SK-N-MC (cell line): ENCODE measurements at regions not wholly inside any gene's neighbourhood (a gene's known extent, or its start where the extent isn't known, plus 50 kb on each side); places are given as distances from the start of the nearest gene placed in this dataset.

Experiments
- EZH2 ChIP-seq: fragments of 200-600 bp; sonication (generic); IDR thresholded peaks from one replicate; pipeline ENCODE4 v1.6.1; 2017; ENCODE audit warnings: antibody characterized with exemption
- POLR2AphosphoS5 ChIP-seq: IDR thresholded peaks from 2 replicates; pipeline ENCODE4 v1.6.1; 2012; ENCODE audit warnings: mild to moderate bottlenecking, low read depth, low read length, borderline replicate concordance

DNA sequence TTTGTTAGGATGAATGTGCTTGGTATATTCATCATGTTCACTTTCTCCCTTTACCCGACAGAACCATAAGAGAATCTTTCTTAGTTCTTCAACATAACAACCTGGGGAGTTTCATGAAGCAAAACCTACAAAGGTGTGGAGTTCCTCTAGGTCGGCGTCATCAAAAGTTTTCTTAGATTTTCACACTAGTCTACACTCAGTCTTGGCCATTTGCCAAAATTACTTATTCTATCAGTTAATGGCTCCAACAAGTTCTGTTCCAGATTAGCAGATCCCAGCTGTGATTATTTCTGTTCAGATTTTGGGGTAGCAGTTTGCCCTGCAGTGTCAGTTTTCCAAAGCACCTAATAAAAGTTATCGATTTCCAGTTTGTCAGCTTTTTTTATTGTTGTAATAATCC is 935.8 kb upstream of the RAG2 start:
- TF ChIP-seq EZH2 (no peak), POLR2AphosphoS5 (no peak)
